ENCODE measurements at regions not wholly inside any gene's neighbourhood (a gene's known extent, or its start where the extent isn't known, plus 50 kb on each side); places are given as distances from the start of the nearest gene placed in this dataset.

DNA sequence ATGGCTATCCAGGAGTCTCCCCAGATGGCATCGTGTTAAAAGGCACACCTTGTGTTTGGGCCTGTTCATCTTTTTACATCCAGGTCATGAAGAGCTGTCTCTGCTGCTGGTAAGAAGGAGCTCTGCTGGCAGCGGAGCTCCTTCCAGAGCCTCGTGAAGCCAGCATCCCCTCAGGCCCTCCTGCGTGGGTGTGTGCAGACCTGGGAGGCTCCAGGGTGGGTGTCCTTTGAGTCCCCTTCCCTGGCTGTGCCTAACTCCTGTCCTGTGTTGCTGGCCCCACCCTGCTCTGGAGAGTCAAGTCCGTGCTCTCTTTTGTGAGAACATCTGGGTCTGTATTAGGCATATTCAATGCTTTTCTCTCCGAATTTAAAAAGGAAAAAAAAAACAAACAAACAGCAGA lies 149.6 kb upstream of the IRX2 start:
- 80 to 82% methylated on average over 1 to 6 of the region's 6 CpGs for WGBS, 2 donors (ENCODE audit: low coverage in 1 of 2)

DNA sequence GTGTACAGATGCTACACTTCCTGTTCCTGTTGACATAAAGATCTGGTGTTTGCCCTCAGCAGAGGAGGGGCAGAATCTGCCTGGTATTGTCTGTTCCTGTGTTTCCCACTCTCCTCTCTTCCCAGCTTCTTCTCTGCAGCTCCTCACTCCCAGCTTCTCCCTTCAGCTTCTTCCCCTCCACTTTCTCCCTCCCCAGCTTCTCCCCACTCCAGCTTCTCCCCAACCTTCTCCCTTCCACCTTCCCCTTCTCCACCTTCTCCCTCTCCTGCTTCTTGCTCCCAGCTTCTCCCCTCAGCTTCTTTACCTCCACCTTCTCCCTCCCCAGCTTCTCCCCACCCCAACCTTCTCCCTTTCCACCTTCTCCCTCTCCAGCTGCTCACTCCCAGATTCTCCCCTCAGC lies 148.9 kb upstream of the IRX2 start:
- intact Hi-C loops (cut with DNase I; ENCODE audit: low total_unique reads), result no loop called here
- Histone ChIP-seq H3K27me3 (no peaks in the 10 kb centered on the region), H3K27ac (no peak overlapping the region), H3K36me3 (no peaks in the 10 kb centered on the region), H3K4me1 (no peaks in the 10 kb centered on the region), H3K9me3 (no peaks in the 10 kb centered on the region), H3K4me3 (no peak overlapping the region)
- TF ChIP-seq POLR2AphosphoS5 (IDR thresholded peaks at IDR 0.05), result no peak
- TF ChIP-seq EP300 (IDR thresholded peaks at IDR 0.05; ENCODE audit: low read depth), result no peak
- no peak for TF ChIP-seq POLR2A (IDR thresholded peaks at IDR 0.05)
- TF ChIP-seq, protein P1, sequence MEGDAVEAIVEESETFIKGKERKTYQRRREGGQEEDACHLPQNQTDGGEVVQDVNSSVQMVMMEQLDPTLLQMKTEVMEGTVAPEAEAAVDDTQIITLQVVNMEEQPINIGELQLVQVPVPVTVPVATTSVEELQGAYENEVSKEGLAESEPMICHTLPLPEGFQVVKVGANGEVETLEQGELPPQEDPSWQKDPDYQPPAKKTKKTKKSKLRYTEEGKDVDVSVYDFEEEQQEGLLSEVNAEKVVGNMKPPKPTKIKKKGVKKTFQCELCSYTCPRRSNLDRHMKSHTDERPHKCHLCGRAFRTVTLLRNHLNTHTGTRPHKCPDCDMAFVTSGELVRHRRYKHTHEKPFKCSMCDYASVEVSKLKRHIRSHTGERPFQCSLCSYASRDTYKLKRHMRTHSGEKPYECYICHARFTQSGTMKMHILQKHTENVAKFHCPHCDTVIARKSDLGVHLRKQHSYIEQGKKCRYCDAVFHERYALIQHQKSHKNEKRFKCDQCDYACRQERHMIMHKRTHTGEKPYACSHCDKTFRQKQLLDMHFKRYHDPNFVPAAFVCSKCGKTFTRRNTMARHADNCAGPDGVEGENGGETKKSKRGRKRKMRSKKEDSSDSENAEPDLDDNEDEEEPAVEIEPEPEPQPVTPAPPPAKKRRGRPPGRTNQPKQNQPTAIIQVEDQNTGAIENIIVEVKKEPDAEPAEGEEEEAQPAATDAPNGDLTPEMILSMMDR (IDR thresholded peaks at IDR 0.05), result no peak
- in situ Hi-C loops (cut with MboI; ENCODE audit: low pct_ligation_motif_present in 1 of 4, low pct_unique_long_range_greater_than_20kb in 1 of 4, low sequenced_read_pairs in 3 of 4), result no loop called here
- no peak for DNase-seq

More for the DNA sequence above, 149.6 kb upstream of the IRX2 start:
- intact Hi-C loops (cut with DNase I; ENCODE audit: low total_unique reads) (no loop called here), in situ Hi-C loops (cut with MboI; ENCODE audit: low pct_ligation_motif_present in 1 of 4, low pct_unique_long_range_greater_than_20kb in 1 of 4, low sequenced_read_pairs in 3 of 4) (no loop called here)
- no peak for TF ChIP-seq EP300 (IDR thresholded peaks at IDR 0.05; ENCODE audit: low read depth)
- TF ChIP-seq, protein P1 (IDR thresholded peaks at IDR 0.05), result no peak
- no peak overlapping the region for H3K27ac ChIP-seq
- DNase-seq, result no peak
- H3K4me1 ChIP-seq, result no peaks in the 10 kb centered on the region
- H3K9me3 ChIP-seq, result no peaks in the 10 kb centered on the region
- no peak overlapping the region for H3K4me3 ChIP-seq
- no peaks in the 10 kb centered on the region for H3K36me3 ChIP-seq
- no peaks in the 10 kb centered on the region for H3K27me3 ChIP-seq

DNA sequence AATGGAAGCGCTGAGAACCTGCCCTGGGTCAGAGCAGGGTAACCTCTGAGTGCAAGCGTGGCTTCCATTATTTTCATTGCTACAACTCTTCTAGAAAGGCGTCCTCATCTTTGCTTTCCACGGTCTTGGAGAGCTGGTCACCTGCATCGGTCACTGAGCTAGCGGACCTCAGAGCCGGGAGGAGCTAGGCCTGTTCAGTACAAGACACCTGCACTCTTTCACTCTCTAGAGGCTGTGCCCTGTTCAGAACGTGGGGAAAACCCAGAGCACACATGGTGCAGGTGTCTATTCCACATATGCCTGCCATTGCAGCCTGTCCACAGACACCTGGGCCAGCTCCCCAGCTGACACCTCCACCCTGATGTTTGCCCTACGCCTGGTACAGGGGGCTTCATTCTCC lies 147.8 kb upstream of the IRX2 start:
- H3K27me3 ChIP-seq, result no peaks in the 10 kb centered on the region
- H3K27ac ChIP-seq, result no peak overlapping the region
- no peak for TF ChIP-seq POLR2A (IDR thresholded peaks at IDR 0.05)
- TF ChIP-seq, protein P1 (IDR thresholded peaks at IDR 0.05), result no peak
- no peak for TF ChIP-seq POLR2AphosphoS5 (IDR thresholded peaks at IDR 0.05)
- TF ChIP-seq EP300 (IDR thresholded peaks at IDR 0.05; ENCODE audit: low read depth), result no peak
- H3K4me3 ChIP-seq, result no peak overlapping the region
- intact Hi-C loops (cut with DNase I; ENCODE audit: low total_unique reads), result no loop called here
- no peaks in the 10 kb centered on the region for H3K36me3 ChIP-seq
- 69 to 100% methylated on average over 2 to 9 of the region's 9 CpGs for WGBS, 2 donors (ENCODE audit: low coverage in 1 of 2)
- H3K4me1 ChIP-seq, result no peaks in the 10 kb centered on the region
- no peak for DNase-seq
- in situ Hi-C loops (cut with MboI; ENCODE audit: low pct_ligation_motif_present in 1 of 4, low pct_unique_long_range_greater_than_20kb in 1 of 4, low sequenced_read_pairs in 3 of 4), result no loop called here
- H3K9me3 ChIP-seq, result no peaks in the 10 kb centered on the region

DNA sequence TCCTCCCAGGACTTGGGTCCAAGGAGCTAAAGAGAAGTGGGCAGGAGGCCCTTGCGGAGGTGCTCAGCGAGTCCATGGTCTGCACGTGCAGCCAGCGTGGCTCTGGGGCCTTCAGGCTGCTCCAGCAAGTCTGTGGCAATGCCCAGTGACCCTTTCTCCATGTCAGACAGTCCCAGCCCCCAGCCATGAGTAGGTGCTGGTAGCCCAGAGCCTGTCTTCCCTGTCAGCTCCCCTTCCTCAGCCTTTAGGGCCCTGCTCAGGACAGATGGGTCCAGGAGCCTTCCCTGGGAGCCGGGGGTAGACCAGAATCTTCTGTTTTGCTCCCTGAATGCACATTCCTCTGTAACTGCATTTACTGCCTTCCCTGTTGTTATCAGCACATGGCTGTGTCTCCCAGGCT lies 147.2 kb upstream of the IRX2 start:
- WGBS, 2 donors (ENCODE audit: low coverage in 1 of 2), result 59% methylated on average over 5 of the region's 5 CpGs; no CpG with 5 or more reads in 1 of the 2 donors

More for the DNA sequence above, 147.2 kb upstream of the IRX2 start:
- TF ChIP-seq, protein P1 (IDR thresholded peaks at IDR 0.05), result no peak
- no peak for TF ChIP-seq POLR2AphosphoS5 (IDR thresholded peaks at IDR 0.05)
- no peak for TF ChIP-seq POLR2A (IDR thresholded peaks at IDR 0.05)
- no peak for TF ChIP-seq EP300 (IDR thresholded peaks at IDR 0.05; ENCODE audit: low read depth)
- Histone ChIP-seq H3K4me3 (no peak overlapping the region), H3K27me3 (no peaks in the 10 kb centered on the region), H3K27ac (no peak overlapping the region), H3K36me3 (no peaks in the 10 kb centered on the region), H3K9me3 (no peaks in the 10 kb centered on the region), H3K4me1 (no peaks in the 10 kb centered on the region)
- DNase-seq, result no peak
- in situ Hi-C loops (cut with MboI; ENCODE audit: low pct_ligation_motif_present in 1 of 4, low pct_unique_long_range_greater_than_20kb in 1 of 4, low sequenced_read_pairs in 3 of 4), result no loop called here
- intact Hi-C loops (cut with DNase I; ENCODE audit: low total_unique reads), result no loop called here

Measured in transverse colon (tissue), 4 donors.